Duodenal mucosa (tissue), 2 donors: ENCODE measurements at regions not wholly inside any gene's neighbourhood (a gene's known extent, or its start where the extent isn't known, plus 50 kb on each side); places are given as distances from the start of the nearest gene placed in this dataset.
"Not testable (repeated sequence)": the region's sequence is repeated elsewhere in the genome, so short reads cannot be mapped to it uniquely, and the experiment has no call there.

ENCODE experiments used
- H3K27ac ChIP-seq: one replicate; pipeline ENCODE4 v1.7.0; 2013; ENCODE audit warnings: low read depth, low read length
- H3K27me3 ChIP-seq, 2 donors: one replicate each; pipeline ENCODE4 v1.7.0; 2013; ENCODE audit warnings: low read length in 2 of 2, control low read depth in 1 of 2; ENCODE audit not compliant: insufficient read depth in 2 of 2, control insufficient read depth in 1 of 2
- H3K36me3 ChIP-seq, 2 donors: one replicate each; pipeline ENCODE4 v1.7.0; 2013; ENCODE audit warnings: low read length in 2 of 2, control low read depth in 1 of 2; ENCODE audit not compliant: insufficient read depth in 2 of 2, control insufficient read depth in 1 of 2
- H3K4me1 ChIP-seq, 2 donors: one replicate each; pipeline ENCODE4 v1.7.0; 2013; ENCODE audit warnings: low read length in 2 of 2, control low read depth in 1 of 2; ENCODE audit not compliant: insufficient read depth in 2 of 2, control insufficient read depth in 1 of 2
- H3K4me3 ChIP-seq, 2 donors: one replicate each; pipeline ENCODE4 v1.7.0; 2013; ENCODE audit warnings: low read length in 2 of 2, low read depth in 1 of 2
- H3K9ac ChIP-seq, 2 donors: one replicate each; pipeline ENCODE4 v1.7.0; 2013; ENCODE audit warnings: low read length in 2 of 2, low read depth in 1 of 2
- H3K9me3 ChIP-seq, 2 donors: one replicate each; pipeline ENCODE4 v1.7.0; 2013; ENCODE audit warnings: low read length in 2 of 2, control low read depth in 1 of 2; ENCODE audit not compliant: control insufficient read depth in 1 of 2

- no peak overlapping the region for H3K9ac ChIP-seq
- H3K4me1 ChIP-seq, result no peaks in the 10 kb centered on the region
- H3K4me3 ChIP-seq, result no peak overlapping the region
- H3K27ac ChIP-seq, result no peak overlapping the region
- no peaks in the 10 kb centered on the region for H3K27me3 ChIP-seq
- no peaks in the 10 kb centered on the region for H3K9me3 ChIP-seq
- no peaks in the 10 kb centered on the region for H3K36me3 ChIP-seq
Measured at GRCh38 chr2:222013889-222014288, 284.9 kb downstream of the PAX3 start.

- Histone ChIP-seq H3K9me3 (no peaks in the 10 kb centered on the region), H3K4me1 (no peaks in the 10 kb centered on the region), H3K27me3 (no peaks in the 10 kb centered on the region), H3K36me3 (no peaks in the 10 kb centered on the region), H3K27ac (no peak overlapping the region), H3K9ac (no peak overlapping the region), H3K4me3 (no peak overlapping the region)
Measured at GRCh38 chr2:222000326-222000725, 298.5 kb downstream of the PAX3 start.

GRCh38 chr2:221999717-222000116 is 299.1 kb downstream of the PAX3 start:
- H3K36me3 ChIP-seq, result no peaks in the 10 kb centered on the region
- no peaks in the 10 kb centered on the region for H3K9me3 ChIP-seq
- no peaks in the 10 kb centered on the region for H3K27me3 ChIP-seq
- H3K27ac ChIP-seq, result no peak overlapping the region
- no peaks in the 10 kb centered on the region for H3K4me1 ChIP-seq
- no peak overlapping the region for H3K9ac ChIP-seq
- no peak overlapping the region for H3K4me3 ChIP-seq

- Histone ChIP-seq H3K9me3 (no peaks in the 10 kb centered on the region), H3K27ac (no peak overlapping the region), H3K4me3 (no peak overlapping the region), H3K36me3 (no peaks in the 10 kb centered on the region), H3K9ac (no peak overlapping the region), H3K4me1 (no peaks in the 10 kb centered on the region), H3K27me3 (no peaks in the 10 kb centered on the region)
Measured at GRCh38 chr2:221999166-221999565, 299.6 kb downstream of the PAX3 start.

- Histone ChIP-seq H3K4me3 (no peak overlapping the region), H3K4me1 (no peaks in the 10 kb centered on the region), H3K9ac (no peak overlapping the region), H3K27ac (no peak overlapping the region), H3K36me3 (no peaks in the 10 kb centered on the region), H3K27me3 (no peaks in the 10 kb centered on the region), H3K9me3 (no peaks in the 10 kb centered on the region)
Measured at GRCh38 chr2:221997683-221998082, 301.1 kb downstream of the PAX3 start.

- H3K36me3 ChIP-seq, result no peaks in the 10 kb centered on the region
- H3K9me3 ChIP-seq, result no peaks in the 10 kb centered on the region
- no peak overlapping the region for H3K9ac ChIP-seq
- H3K4me3 ChIP-seq, result no peak overlapping the region
- H3K27me3 ChIP-seq, result no peaks in the 10 kb centered on the region
- H3K4me1 ChIP-seq, result no peaks in the 10 kb centered on the region
- H3K27ac ChIP-seq, result no peak overlapping the region
Measured at GRCh38 chr2:221997100-221997499, 301.7 kb downstream of the PAX3 start.

GRCh38 chr2:221994926-221995325 is 303.9 kb downstream of the PAX3 start:
- H3K9me3 ChIP-seq, result no peaks in the 10 kb centered on the region
- no peak overlapping the region for H3K27ac ChIP-seq
- no peaks in the 10 kb centered on the region for H3K4me1 ChIP-seq
- no peak overlapping the region for H3K4me3 ChIP-seq
- no peaks in the 10 kb centered on the region for H3K27me3 ChIP-seq
- H3K9ac ChIP-seq, result no peak overlapping the region
- no peaks in the 10 kb centered on the region for H3K36me3 ChIP-seq

- H3K4me3 ChIP-seq, H3K36me3 ChIP-seq, H3K27me3 ChIP-seq, H3K27ac ChIP-seq, H3K9me3 ChIP-seq, H3K4me1 ChIP-seq, H3K9ac ChIP-seq: not testable (repeated sequence)
Measured at GRCh38 chr2:221984376-221984775, 314.4 kb downstream of the PAX3 start.

- no peak overlapping the region for H3K9ac ChIP-seq
- no peaks in the 10 kb centered on the region for H3K27me3 ChIP-seq
- H3K9me3 ChIP-seq, result no peaks in the 10 kb centered on the region
- no peak overlapping the region for H3K4me3 ChIP-seq
- H3K27ac ChIP-seq, result no peak overlapping the region
- H3K36me3 ChIP-seq, result no peaks in the 10 kb centered on the region
- no peaks in the 10 kb centered on the region for H3K4me1 ChIP-seq
Measured at GRCh38 chr2:221981912-221982470, 316.8 kb downstream of the PAX3 start.

GRCh38 chr2:221975151-221975550 is 323.6 kb downstream of the PAX3 start:
- no peak overlapping the region for H3K27ac ChIP-seq
- H3K9me3 ChIP-seq, result no peaks in the 10 kb centered on the region
- H3K4me3 ChIP-seq, result no peak overlapping the region
- H3K9ac ChIP-seq, result no peak overlapping the region
- no peaks in the 10 kb centered on the region for H3K36me3 ChIP-seq
- H3K27me3 ChIP-seq, result peaks cover 0 to 4% of the 10 kb centered on the region in 2 donors
- H3K4me1 ChIP-seq, result no peaks in the 10 kb centered on the region

GRCh38 chr2:221973902-221974301 is 324.9 kb downstream of the PAX3 start:
- no peaks in the 10 kb centered on the region for H3K9me3 ChIP-seq
- H3K4me1 ChIP-seq, result no peaks in the 10 kb centered on the region
- no peak overlapping the region for H3K4me3 ChIP-seq
- H3K27me3 ChIP-seq, result peaks cover 0 to 4% of the 10 kb centered on the region in 2 donors
- H3K9ac ChIP-seq, result no peak overlapping the region
- H3K27ac ChIP-seq, result no peak overlapping the region
- H3K36me3 ChIP-seq, result no peaks in the 10 kb centered on the region
